ENCODE measurements at regions not wholly inside any gene's neighbourhood (a gene's known extent, or its start where the extent isn't known, plus 50 kb on each side); places are given as distances from the start of the nearest gene placed in this dataset.

- peak; percentile 62 for TF ChIP-seq HNF4G (IDR thresholded peaks at IDR 0.05)
- TF ChIP-seq HNF4A (conservative IDR thresholded peaks at IDR 0.05) = peak; percentile 83 to 89
- peak; percentile 42 for TF ChIP-seq ATF3 (IDR thresholded peaks at IDR 0.05)
- peak in 1 of 2 donors; percentile 40 for TF ChIP-seq EGR1 (IDR thresholded peaks at IDR 0.05; ENCODE audit: low read depth in 2 of 2)
Observed at GRCh38 chr7:47147213-47147631, 434.7 kb downstream of the TNS3 start (continued).

- TF ChIP-seq MAX (IDR thresholded peaks at IDR 0.05) (no peak), HNF4G (IDR thresholded peaks at IDR 0.05) (no peak), ATF3 (IDR thresholded peaks at IDR 0.05) (no peak), FOXA1 (IDR thresholded peaks at IDR 0.05) (no peak), REST (IDR thresholded peaks at IDR 0.05) (no peak), TAF1 (conservative IDR thresholded peaks at IDR 0.05) (no peak), YY1 (IDR thresholded peaks at IDR 0.05) (no peak), ZBTB33 (IDR thresholded peaks at IDR 0.05) (no peak), HNF4A (conservative IDR thresholded peaks at IDR 0.05) (no peak)
- H3K9me3 ChIP-seq (ENCODE audit: control insufficient read depth in 4 of 4, low read length in 3 of 4) = no peaks in the 10 kb centered on the region
Observed at GRCh38 chr7:47145982-47146381, 435.9 kb downstream of the TNS3 start.

GRCh38 chr7:47145186-47145725 is 436.7 kb downstream of the TNS3 start:
- H3K36me3 ChIP-seq (ENCODE audit: control insufficient read depth in 4 of 4, insufficient read depth in 3 of 4, low read depth in 1 of 4, low read length in 3 of 4) = no peaks in the 10 kb centered on the region
- no peaks in the 10 kb centered on the region for H3K9me3 ChIP-seq (ENCODE audit: control insufficient read depth in 4 of 4, low read length in 3 of 4)
- H3K9ac ChIP-seq (ENCODE audit: low read depth in 1 of 2, low read length in 2 of 2) = no peak overlapping the region
- H3K4me3 ChIP-seq (ENCODE audit: low read depth in 1 of 3, low read length in 3 of 3) = no peak overlapping the region
- WGBS = 69% methylated on average over 1 of the region's 1 CpG
- peaks cover 0 to 22% (median 14%) of the 10 kb centered on the region in 4 donors for H3K4me1 ChIP-seq (ENCODE audit: control insufficient read depth in 4 of 4, insufficient read depth in 4 of 4, low read length in 3 of 4)
- no peak for DNase-seq (ENCODE audit: low spot score)
- no peak for TF ChIP-seq NR2F2 (IDR thresholded peaks at IDR 0.05)
- TF ChIP-seq ZBTB33 (IDR thresholded peaks at IDR 0.05) = no peak
- no peak for TF ChIP-seq MAX (IDR thresholded peaks at IDR 0.05)
- no peak for TF ChIP-seq FOXA2 (IDR thresholded peaks at IDR 0.05)
- TF ChIP-seq REST (IDR thresholded peaks at IDR 0.05) = no peak
- TF ChIP-seq HNF4G (IDR thresholded peaks at IDR 0.05) = no peak
- no peak for TF ChIP-seq EGR1 (IDR thresholded peaks at IDR 0.05; ENCODE audit: low read depth in 2 of 2)
- no peak for TF ChIP-seq JUND (IDR thresholded peaks at IDR 0.05)
- no peak for TF ChIP-seq RXRA (IDR thresholded peaks at IDR 0.05)
- H3K27me3 ChIP-seq (ENCODE audit: control insufficient read depth in 4 of 4, insufficient read depth in 4 of 4, low read length in 3 of 4) = no peaks in the 10 kb centered on the region
- H3K27ac ChIP-seq (ENCODE audit: low read depth in 1 of 2, low read length in 2 of 2) = no peak overlapping the region

More at GRCh38 chr7:47145982-47146381, 435.9 kb downstream of the TNS3 start:
- peaks cover 0 to 22% (median 14%) of the 10 kb centered on the region in 4 donors for H3K4me1 ChIP-seq (ENCODE audit: control insufficient read depth in 4 of 4, insufficient read depth in 4 of 4, low read length in 3 of 4)
- WGBS = 93% methylated on average over 1 of the region's 1 CpG
- no peaks in the 10 kb centered on the region for H3K36me3 ChIP-seq (ENCODE audit: control insufficient read depth in 4 of 4, insufficient read depth in 3 of 4, low read depth in 1 of 4, low read length in 3 of 4)
- no peaks in the 10 kb centered on the region for H3K27me3 ChIP-seq (ENCODE audit: control insufficient read depth in 4 of 4, insufficient read depth in 4 of 4, low read length in 3 of 4)
- no peak overlapping the region for H3K9ac ChIP-seq (ENCODE audit: low read depth in 1 of 2, low read length in 2 of 2)
- no peak for DNase-seq (ENCODE audit: low spot score)
- H3K27ac ChIP-seq (ENCODE audit: low read depth in 1 of 2, low read length in 2 of 2) = no peak overlapping the region
- H3K4me3 ChIP-seq (ENCODE audit: low read depth in 1 of 3, low read length in 3 of 3) = no peak overlapping the region

All from liver (tissue), 7 donors.